ENCODE measurements at regions not wholly inside any gene's neighbourhood (a gene's known extent, or its start where the extent isn't known, plus 50 kb on each side); places are given as distances from the start of the nearest gene placed in this dataset.

DNA sequence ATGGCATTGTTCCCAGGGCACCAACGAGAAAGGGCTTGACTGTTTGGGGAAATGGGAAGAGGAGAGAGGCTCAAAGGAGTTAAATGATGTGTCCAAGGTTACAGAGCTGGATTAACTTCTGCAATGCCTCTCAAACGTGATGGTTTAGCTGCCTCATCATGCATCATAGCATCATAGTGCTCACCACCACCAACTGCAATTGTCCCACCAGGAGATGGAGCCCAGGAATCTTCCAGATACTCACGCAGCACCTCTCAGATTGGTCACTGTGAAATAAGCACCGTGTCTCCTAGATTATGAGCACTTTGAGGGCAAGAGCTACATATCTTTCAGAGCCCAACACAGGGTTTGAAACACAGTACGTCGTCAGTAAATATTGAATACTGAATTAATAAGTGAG lies 69.2 kb downstream of the PRSS23 start:
- Histone ChIP-seq H3K27ac (no peak overlapping the region), H3K4me2 (no peak overlapping the region), H3K4me3 (no peak overlapping the region), H3K4me1 (no peaks in the 10 kb centered on the region), H3K9me3 (no peaks in the 10 kb centered on the region)
- ChIA-PET POLR2A (no interaction called here), CTCF (interaction anchor here (0.8 to 11.3 kb wide), 32 partner anchors 13 to 631 kb away, joined by 3 to 208 read pairs (median 6); no protein-coding TSS in a partner anchor)
- 52% methylated on average over 6 of the region's 6 CpGs for WGBS (ENCODE audit: missing lambda C conversion rate)
- TF ChIP-seq GATA3 (IDR thresholded peaks at IDR 0.05; ENCODE audit: borderline replicate concordance): no peak
- no peak for TF ChIP-seq FOSB (CRISPR knock-in tag; IDR thresholded peaks at IDR 0.05)
- TF ChIP-seq CBX8 (IDR thresholded peaks at IDR 0.05): no peak
- TF ChIP-seq, protein P1, sequence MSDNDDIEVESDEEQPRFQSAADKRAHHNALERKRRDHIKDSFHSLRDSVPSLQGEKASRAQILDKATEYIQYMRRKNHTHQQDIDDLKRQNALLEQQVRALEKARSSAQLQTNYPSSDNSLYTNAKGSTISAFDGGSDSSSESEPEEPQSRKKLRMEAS (IDR thresholded peaks at IDR 0.05): no peak
- no peak for TF ChIP-seq HEYL (CRISPR knock-in tag; IDR thresholded peaks at IDR 0.05)
- no peak for TF ChIP-seq SMC3 (IDR thresholded peaks at IDR 0.05)
- TF ChIP-seq HOXB13 (CRISPR knock-in tag; IDR thresholded peaks at IDR 0.05; ENCODE audit: low read depth): no peak
- no peak for TF ChIP-seq BHLHE40 (IDR thresholded peaks at IDR 0.05; ENCODE audit: low read depth, low read length)
- no peak for TF ChIP-seq RAD21 (conservative IDR thresholded peaks at IDR 0.05 in 1 of 2, IDR thresholded peaks at IDR 0.05 in 1 of 2)
- TF ChIP-seq ZC3H11A (IDR thresholded peaks at IDR 0.05): no peak
- no peak for TF ChIP-seq NR3C1 (IDR thresholded peaks at IDR 0.05)
- TF ChIP-seq RNF2 (IDR thresholded peaks at IDR 0.05; ENCODE audit: borderline replicate concordance, low read depth): no peak
- no peak for TF ChIP-seq CHD4 (IDR thresholded peaks at IDR 0.05; ENCODE audit: borderline replicate concordance)
- FAIRE-seq: no peak
- DNase-seq (ENCODE audit: low read depth in 1 of 2, low spot score in 1 of 2): no peak
- peak; percentile 59 to 62; a peak in 4 of 6 replicates for ATAC-seq

- TF ChIP-seq NPAS2 (CRISPR knock-in tag; IDR thresholded peaks at IDR 0.05; ENCODE audit: borderline replicate concordance) (no peak), NFE2L2 (conservative IDR thresholded peaks at IDR 0.05; ENCODE audit: low read length) (no peak), KDM5A (IDR thresholded peaks at IDR 0.05) (no peak), RAD21 (conservative IDR thresholded peaks at IDR 0.05 in 1 of 2, IDR thresholded peaks at IDR 0.05 in 1 of 2) (peak; percentile 83 to 92), SMC3 (IDR thresholded peaks at IDR 0.05) (peak; percentile 91)
- TF ChIP-seq, protein P2, sequence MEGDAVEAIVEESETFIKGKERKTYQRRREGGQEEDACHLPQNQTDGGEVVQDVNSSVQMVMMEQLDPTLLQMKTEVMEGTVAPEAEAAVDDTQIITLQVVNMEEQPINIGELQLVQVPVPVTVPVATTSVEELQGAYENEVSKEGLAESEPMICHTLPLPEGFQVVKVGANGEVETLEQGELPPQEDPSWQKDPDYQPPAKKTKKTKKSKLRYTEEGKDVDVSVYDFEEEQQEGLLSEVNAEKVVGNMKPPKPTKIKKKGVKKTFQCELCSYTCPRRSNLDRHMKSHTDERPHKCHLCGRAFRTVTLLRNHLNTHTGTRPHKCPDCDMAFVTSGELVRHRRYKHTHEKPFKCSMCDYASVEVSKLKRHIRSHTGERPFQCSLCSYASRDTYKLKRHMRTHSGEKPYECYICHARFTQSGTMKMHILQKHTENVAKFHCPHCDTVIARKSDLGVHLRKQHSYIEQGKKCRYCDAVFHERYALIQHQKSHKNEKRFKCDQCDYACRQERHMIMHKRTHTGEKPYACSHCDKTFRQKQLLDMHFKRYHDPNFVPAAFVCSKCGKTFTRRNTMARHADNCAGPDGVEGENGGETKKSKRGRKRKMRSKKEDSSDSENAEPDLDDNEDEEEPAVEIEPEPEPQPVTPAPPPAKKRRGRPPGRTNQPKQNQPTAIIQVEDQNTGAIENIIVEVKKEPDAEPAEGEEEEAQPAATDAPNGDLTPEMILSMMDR (IDR thresholded peaks at IDR 0.05): peak; percentile 85
- DNase-seq (ENCODE audit: low read depth in 1 of 2, low spot score in 1 of 2): peak; percentile 54 to 70
- no peak for FAIRE-seq
- ATAC-seq: peak; percentile 87 to 95
- ChIA-PET POLR2A (no interaction called here), CTCF (interaction anchor here (0.7 to 11.3 kb wide), 39 partner anchors 13 to 631 kb away, joined by 3 to 208 read pairs (median 5); no protein-coding TSS in a partner anchor)
- no peak overlapping the region for H3K4me2 ChIP-seq
- H3K4me1 ChIP-seq: no peaks in the 10 kb centered on the region
- H3K4me3 ChIP-seq: no peak overlapping the region
- no peak overlapping the region for H3K27ac ChIP-seq
- no peaks in the 10 kb centered on the region for H3K9me3 ChIP-seq
- 33% methylated on average over 6 of the region's 6 CpGs for WGBS (ENCODE audit: missing lambda C conversion rate)
Measured at GRCh38 chr11:86869966-86870570, 69.7 kb downstream of the PRSS23 start.

DNA sequence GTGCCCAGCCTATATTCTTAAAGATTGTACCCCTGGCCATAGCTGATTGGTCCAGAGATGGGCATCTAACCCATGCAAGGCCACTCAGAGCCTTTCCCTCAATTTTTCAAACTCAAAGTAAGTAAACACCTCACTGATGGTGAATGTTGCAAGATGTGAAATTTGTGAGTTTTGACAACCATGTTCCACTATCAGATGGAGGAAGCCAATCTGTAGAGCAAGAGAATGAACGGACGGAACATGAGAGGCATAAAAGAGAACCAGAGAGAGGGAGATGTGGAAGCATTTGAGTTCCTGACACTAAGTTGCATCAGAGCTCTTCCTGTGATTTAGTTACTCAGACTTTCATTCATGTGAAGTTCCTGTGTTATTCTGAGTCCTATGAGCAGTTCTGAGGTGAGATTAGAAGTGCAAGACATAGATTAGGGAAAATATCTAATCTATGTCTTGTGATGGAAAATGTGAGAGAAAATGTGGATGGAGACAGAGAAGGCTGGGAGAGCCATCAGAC lies 73.3 kb downstream of the PRSS23 start:
- ChIA-PET CTCF (interaction anchor here (1.4 to 11.3 kb wide), 2 partner anchors 46 to 66 kb away, joined by 3 to 208 read pairs; no protein-coding TSS in a partner anchor), POLR2A (no interaction called here)
- no peak for ATAC-seq
- H3K4me2 ChIP-seq: no peak overlapping the region
- H3K27ac ChIP-seq: no peak overlapping the region
- no peaks in the 10 kb centered on the region for H3K9me3 ChIP-seq
- FAIRE-seq: no peak
- H3K4me3 ChIP-seq: no peak overlapping the region
- WGBS (ENCODE audit: missing lambda C conversion rate): 89% methylated on average over 2 of the region's 2 CpGs
- no peaks in the 10 kb centered on the region for H3K4me1 ChIP-seq
- DNase-seq (ENCODE audit: low read depth in 1 of 2, low spot score in 1 of 2): no peak
- TF ChIP-seq NFE2L2 (conservative IDR thresholded peaks at IDR 0.05; ENCODE audit: low read length) (no peak), USF2 (IDR thresholded peaks at IDR 0.05) (no peak), MAFK (IDR thresholded peaks at IDR 0.05; ENCODE audit: partially characterized antibody) (no peak), RFX5 (IDR thresholded peaks at IDR 0.05) (no peak), HDAC2 (IDR thresholded peaks at IDR 0.05) (no peak), HOXB5 (CRISPR knock-in tag; IDR thresholded peaks at IDR 0.05) (no peak), ZFP36 (IDR thresholded peaks at IDR 0.05; ENCODE audit: borderline replicate concordance, partially characterized antibody) (no peak), KDM5A (IDR thresholded peaks at IDR 0.05) (no peak), HEYL (CRISPR knock-in tag; IDR thresholded peaks at IDR 0.05) (no peak), FOSB (CRISPR knock-in tag; IDR thresholded peaks at IDR 0.05) (no peak), FOXS1 (CRISPR knock-in tag; IDR thresholded peaks at IDR 0.05) (no peak), CEBPB (IDR thresholded peaks at IDR 0.05) (no peak), TFCP2L1 (CRISPR knock-in tag; IDR thresholded peaks at IDR 0.05) (no peak), EHMT2 (IDR thresholded peaks at IDR 0.05; ENCODE audit: low read depth) (no peak), BCL3 (IDR thresholded peaks at IDR 0.05) (no peak)
- TF ChIP-seq, protein P3, sequence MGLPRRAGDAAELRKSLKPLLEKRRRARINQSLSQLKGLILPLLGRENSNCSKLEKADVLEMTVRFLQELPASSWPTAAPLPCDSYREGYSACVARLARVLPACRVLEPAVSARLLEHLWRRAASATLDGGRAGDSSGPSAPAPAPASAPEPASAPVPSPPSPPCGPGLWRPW (IDR thresholded peaks at IDR 0.05): no peak
- TF ChIP-seq, protein P4, sequence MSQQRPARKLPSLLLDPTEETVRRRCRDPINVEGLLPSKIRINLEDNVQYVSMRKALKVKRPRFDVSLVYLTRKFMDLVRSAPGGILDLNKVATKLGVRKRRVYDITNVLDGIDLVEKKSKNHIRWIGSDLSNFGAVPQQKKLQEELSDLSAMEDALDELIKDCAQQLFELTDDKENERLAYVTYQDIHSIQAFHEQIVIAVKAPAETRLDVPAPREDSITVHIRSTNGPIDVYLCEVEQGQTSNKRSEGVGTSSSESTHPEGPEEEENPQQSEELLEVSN (IDR thresholded peaks at IDR 0.05; ENCODE audit: borderline replicate concordance, low read depth): no peak
